ENCODE measurements at regions not wholly inside any gene's neighbourhood (a gene's known extent, or its start where the extent isn't known, plus 50 kb on each side); places are given as distances from the start of the nearest gene placed in this dataset.
"Not testable (repeated sequence)": the region's sequence is repeated elsewhere in the genome, so short reads cannot be mapped to it uniquely, and the experiment has no call there.

DNA sequence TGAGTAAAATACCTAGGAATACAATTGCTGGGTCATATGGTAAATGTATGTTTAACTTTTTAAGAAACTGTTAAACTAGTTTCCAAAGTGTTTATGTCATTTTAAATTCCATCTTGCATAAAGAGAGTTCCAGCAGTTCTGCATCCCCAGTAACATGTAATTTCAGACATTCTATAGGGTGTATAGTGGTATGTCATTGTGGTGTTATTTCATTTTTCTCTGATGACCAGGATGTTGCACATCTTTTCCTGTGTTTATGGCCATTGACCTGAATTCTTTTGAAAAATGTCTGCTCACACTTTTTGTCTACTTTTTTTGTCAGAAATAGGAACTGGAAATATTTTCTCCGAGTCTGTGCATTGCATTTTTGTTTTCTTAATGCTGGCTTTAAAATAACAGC lies 128.9 kb downstream of the TMEM200A start:
- no peaks in the 10 kb centered on the region for H3K4me1 Mint-ChIP-seq
- H3K36me3 Mint-ChIP-seq (ENCODE audit: low read depth), result no peaks in the 10 kb centered on the region
- H3K27me3 Mint-ChIP-seq (ENCODE audit: low read depth, poor library complexity), result peaks cover 6% of the 10 kb centered on the region
- TF ChIP-seq, protein P1, sequence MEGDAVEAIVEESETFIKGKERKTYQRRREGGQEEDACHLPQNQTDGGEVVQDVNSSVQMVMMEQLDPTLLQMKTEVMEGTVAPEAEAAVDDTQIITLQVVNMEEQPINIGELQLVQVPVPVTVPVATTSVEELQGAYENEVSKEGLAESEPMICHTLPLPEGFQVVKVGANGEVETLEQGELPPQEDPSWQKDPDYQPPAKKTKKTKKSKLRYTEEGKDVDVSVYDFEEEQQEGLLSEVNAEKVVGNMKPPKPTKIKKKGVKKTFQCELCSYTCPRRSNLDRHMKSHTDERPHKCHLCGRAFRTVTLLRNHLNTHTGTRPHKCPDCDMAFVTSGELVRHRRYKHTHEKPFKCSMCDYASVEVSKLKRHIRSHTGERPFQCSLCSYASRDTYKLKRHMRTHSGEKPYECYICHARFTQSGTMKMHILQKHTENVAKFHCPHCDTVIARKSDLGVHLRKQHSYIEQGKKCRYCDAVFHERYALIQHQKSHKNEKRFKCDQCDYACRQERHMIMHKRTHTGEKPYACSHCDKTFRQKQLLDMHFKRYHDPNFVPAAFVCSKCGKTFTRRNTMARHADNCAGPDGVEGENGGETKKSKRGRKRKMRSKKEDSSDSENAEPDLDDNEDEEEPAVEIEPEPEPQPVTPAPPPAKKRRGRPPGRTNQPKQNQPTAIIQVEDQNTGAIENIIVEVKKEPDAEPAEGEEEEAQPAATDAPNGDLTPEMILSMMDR (IDR thresholded peaks at IDR 0.05), result no peak
- DNase-seq, result no peak
- H3K27ac Mint-ChIP-seq, result no peak overlapping the region
- no peak overlapping the region for H3K4me3 Mint-ChIP-seq
- H3K9me3 Mint-ChIP-seq, result peaks cover 7% of the 10 kb centered on the region

DNA sequence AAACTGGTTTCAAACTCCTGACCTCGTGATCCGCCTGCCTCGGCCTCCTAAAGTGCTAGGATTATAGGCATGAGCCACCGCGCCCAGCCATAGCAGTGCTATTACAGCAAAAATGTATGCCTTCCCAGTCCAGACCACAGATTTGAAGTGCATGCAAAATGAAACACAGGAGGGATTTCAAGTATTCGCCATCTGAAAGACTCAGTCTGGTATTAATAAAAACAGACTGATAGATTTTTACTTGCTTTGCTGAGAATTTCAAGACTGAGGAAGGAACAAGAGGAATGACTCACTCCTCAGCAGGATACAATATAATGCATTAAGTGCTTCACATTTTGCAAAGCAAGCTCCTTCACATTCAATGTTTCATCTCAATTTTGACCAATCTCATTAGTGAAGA lies 134.9 kb downstream of the TMEM200A start:
- Mint-ChIP-seq H3K36me3 (ENCODE audit: low read depth) (no peaks in the 10 kb centered on the region), H3K9me3 (no peaks in the 10 kb centered on the region), H3K4me3 (no peak overlapping the region), H3K27ac (no peak overlapping the region), H3K27me3 (ENCODE audit: low read depth, poor library complexity) (peaks cover 3% of the 10 kb centered on the region), H3K4me1 (no peaks in the 10 kb centered on the region)
- no peak for DNase-seq
- TF ChIP-seq, protein P1 (IDR thresholded peaks at IDR 0.05), result no peak

DNA sequence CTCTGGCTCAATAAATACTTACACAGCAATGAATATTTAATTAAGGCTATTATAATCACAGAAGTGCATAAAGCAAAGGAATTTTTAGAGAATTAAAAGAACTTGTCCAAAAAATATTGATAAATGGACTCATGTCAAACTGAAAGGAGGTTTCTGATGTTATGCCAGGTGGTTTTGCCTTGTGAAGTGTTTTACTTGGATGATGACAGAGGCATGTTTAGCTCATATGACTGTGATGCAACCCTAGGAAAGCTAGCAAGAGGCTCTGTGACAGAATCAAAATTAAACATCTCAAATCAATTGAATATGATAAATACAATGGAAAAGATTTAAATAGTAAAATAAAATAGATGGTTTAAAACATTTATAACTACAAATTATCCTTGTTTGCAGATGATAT lies 137.3 kb downstream of the TMEM200A start:
- Mint-ChIP-seq H3K4me1 (no peaks in the 10 kb centered on the region), H3K27ac (no peak overlapping the region), H3K9me3 (no peaks in the 10 kb centered on the region), H3K27me3 (ENCODE audit: low read depth, poor library complexity) (peaks cover 7% of the 10 kb centered on the region), H3K4me3 (no peak overlapping the region), H3K36me3 (ENCODE audit: low read depth) (no peaks in the 10 kb centered on the region)
- DNase-seq, result no peak
- TF ChIP-seq, protein P1 (IDR thresholded peaks at IDR 0.05), result no peak

DNA sequence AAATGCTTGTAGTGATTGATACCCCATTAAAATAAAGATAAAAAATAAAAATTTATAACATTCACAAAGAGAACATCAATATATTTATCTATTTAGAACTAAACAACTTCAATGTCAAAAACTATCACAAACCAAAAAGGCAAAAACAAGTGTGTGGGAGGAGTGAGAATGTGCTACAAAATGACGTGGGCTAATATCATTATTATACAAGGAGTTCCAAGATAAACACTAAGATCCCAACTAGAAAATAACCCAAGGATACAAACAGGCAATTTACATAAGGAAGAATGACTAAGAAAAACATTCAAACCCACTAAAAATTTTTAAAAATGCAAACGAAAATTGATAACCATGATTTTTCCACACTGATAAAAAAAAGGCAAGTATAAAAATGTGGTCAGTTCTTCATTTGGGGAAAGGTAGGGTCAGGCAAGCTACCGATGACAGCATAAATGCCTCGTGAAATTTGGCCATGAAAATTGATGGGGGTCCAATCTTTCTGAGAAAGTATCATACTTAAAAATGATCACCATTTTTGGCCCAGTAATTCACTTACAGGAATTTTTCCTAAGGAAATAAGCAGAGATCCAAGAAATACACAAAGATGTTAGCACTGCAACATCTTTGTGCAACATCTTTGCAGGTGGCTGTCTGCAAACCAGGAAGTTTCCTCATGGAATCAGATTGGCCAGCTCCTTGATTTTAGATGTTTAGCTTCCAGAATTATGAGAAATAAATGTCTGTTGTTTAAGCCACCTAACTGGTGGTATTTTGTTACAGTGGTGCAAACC lies 140.2 kb downstream of the TMEM200A start:
- H3K9me3 Mint-ChIP-seq, result peaks cover 3% of the 10 kb centered on the region

DNA sequence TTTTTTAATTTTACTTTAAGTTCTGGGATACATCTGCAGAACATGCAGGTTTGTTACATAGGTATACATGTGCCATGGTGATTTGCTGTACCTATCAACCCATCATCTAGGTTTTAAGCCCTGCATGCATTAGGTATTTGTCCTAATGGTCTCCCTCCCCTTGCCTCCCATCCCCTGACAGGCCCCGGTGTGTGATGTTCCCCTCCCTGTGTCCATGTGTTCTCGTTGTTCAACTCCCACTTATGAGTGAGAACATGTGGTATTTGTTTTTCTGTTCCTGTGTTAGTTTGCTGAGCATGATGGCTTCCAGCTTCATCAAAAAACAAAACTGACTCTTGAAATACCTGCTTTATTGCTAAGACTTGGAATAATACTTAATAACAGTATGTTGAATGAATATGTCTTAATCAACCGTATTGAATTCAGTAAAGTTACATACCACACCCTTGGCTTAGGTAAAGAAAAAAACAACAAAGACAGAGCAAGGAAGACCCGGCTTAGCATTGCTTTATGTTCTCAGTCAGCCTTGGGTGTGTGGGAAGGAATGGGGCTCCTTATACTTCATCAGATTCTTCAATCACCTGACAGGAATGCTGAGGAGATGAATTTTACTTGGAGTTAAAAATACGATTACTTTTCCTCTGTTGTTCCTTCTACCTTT lies 141.3 kb downstream of the TMEM200A start:
- DNase-seq; H3K4me3 Mint-ChIP-seq; H3K27ac Mint-ChIP-seq; H3K4me1 Mint-ChIP-seq; H3K9me3 Mint-ChIP-seq; H3K36me3 Mint-ChIP-seq (ENCODE audit: low read depth): not testable (repeated sequence)
- peaks cover 12% of the 10 kb centered on the region for H3K27me3 Mint-ChIP-seq (ENCODE audit: low read depth, poor library complexity)

More for the DNA sequence above, 140.2 kb downstream of the TMEM200A start:
- Mint-ChIP-seq H3K4me1 (no peaks in the 10 kb centered on the region), H3K4me3 (no peak overlapping the region), H3K27me3 (ENCODE audit: low read depth, poor library complexity) (peaks cover 12% of the 10 kb centered on the region), H3K27ac (no peak overlapping the region), H3K36me3 (ENCODE audit: low read depth) (no peaks in the 10 kb centered on the region)
- TF ChIP-seq, protein P1 (IDR thresholded peaks at IDR 0.05), result no peak
- DNase-seq, result no peak

DNA sequence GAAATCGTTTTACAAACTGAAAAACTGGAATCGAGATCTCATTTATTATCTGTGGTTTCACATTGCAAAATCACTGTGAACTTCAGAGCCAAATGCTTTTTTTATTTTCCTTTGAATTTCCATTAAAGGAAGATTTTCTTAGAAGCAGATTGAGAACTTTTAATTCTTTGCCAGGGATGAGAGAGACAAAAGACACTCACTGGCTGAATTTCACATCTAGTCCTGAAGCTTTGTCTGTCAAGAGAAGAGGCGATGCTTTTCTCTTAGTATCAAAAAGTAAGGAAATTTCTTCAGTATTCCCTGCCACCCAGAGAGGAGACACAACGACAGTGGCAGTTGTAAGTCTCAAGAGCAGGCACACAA lies 141.8 kb downstream of the TMEM200A start:
- Mint-ChIP-seq H3K4me1 (no peaks in the 10 kb centered on the region), H3K4me3 (no peak overlapping the region), H3K9me3 (peaks cover 3% of the 10 kb centered on the region), H3K27ac (no peak overlapping the region), H3K27me3 (ENCODE audit: low read depth, poor library complexity) (peaks cover 12% of the 10 kb centered on the region), H3K36me3 (ENCODE audit: low read depth) (no peaks in the 10 kb centered on the region)
- no peak for DNase-seq
- TF ChIP-seq, protein P1 (IDR thresholded peaks at IDR 0.05), result no peak
